ENCODE measurements at regions not wholly inside any gene's neighbourhood (a gene's known extent, or its start where the extent isn't known, plus 50 kb on each side); places are given as distances from the start of the nearest gene placed in this dataset.

DNA sequence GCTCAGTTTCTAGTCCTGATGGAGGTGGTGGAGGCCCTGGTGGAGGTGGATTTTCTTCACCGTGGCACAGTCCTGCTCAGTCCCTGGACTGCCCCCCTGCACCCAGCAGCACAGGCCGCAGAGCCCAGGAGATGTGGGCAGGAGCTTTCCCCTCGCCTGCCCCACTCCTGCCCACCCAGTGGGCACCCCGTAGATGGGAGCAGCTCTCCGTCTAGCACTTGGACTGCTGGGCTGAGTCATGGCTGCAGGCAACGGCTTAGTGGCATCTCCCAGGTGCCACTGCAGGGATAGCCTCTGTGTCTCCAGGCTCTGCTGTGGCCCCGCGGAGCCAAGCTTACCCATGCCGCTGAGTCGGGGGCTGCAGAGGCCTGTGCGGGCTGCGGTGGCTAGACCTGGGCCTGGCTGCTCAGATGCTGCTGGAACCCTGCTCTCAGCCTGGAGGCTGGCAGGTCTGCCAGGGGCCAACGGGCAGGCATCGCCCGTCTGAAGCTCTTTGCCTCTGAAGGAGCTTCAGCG, 92.3 kb upstream of the CTDP1 start:
- TF ChIP-seq EZH2phosphoT487 (IDR thresholded peaks at IDR 0.05; ENCODE audit: low read length) (no peak), EZH2 (optimal IDR thresholded peaks at IDR 0.05; ENCODE audit: low read depth, low read length) (no peak)
- TF ChIP-seq, protein P1, sequence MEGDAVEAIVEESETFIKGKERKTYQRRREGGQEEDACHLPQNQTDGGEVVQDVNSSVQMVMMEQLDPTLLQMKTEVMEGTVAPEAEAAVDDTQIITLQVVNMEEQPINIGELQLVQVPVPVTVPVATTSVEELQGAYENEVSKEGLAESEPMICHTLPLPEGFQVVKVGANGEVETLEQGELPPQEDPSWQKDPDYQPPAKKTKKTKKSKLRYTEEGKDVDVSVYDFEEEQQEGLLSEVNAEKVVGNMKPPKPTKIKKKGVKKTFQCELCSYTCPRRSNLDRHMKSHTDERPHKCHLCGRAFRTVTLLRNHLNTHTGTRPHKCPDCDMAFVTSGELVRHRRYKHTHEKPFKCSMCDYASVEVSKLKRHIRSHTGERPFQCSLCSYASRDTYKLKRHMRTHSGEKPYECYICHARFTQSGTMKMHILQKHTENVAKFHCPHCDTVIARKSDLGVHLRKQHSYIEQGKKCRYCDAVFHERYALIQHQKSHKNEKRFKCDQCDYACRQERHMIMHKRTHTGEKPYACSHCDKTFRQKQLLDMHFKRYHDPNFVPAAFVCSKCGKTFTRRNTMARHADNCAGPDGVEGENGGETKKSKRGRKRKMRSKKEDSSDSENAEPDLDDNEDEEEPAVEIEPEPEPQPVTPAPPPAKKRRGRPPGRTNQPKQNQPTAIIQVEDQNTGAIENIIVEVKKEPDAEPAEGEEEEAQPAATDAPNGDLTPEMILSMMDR (IDR thresholded peaks at IDR 0.05; ENCODE audit: low read length) = no peak

Measured in MM.1S (cell line).